Stomach (tissue), 4 donors: ENCODE measurements at regions not wholly inside any gene's neighbourhood (a gene's known extent, or its start where the extent isn't known, plus 50 kb on each side); places are given as distances from the start of the nearest gene placed in this dataset.

Experiments used
- EP300 ChIP-seq: sonication (generic); formaldehyde crosslinking; IDR thresholded peaks from one replicate; pipeline ENCODE4 v1.6.1; 2017; ENCODE audit warnings: antibody characterized with exemption
- POLR2A ChIP-seq, 4 donors: fragments of 450-650 bp; IDR thresholded peaks; one replicate each; pipeline ENCODE4 v1.6.1; 2016; ENCODE audit warnings: antibody characterized with exemption in 4 of 4, control low read depth in 2 of 4, mild to moderate bottlenecking in 1 of 4, moderate library complexity in 1 of 4
- TF ChIP-seq, protein P1 (sequence below), 7 experiments: fragments of 450-650 bp in 4 of 7; fragments of 200-600 bp in 3 of 7; sonication (generic) in 3 of 7; IDR thresholded peaks; one replicate each; pipeline ENCODE4 v1.5.1; 2016 to 2019; ENCODE audit warnings: antibody characterized with exemption in 7 of 7, control low read depth in 2 of 7, mild to moderate bottlenecking in 1 of 7

DNA sequence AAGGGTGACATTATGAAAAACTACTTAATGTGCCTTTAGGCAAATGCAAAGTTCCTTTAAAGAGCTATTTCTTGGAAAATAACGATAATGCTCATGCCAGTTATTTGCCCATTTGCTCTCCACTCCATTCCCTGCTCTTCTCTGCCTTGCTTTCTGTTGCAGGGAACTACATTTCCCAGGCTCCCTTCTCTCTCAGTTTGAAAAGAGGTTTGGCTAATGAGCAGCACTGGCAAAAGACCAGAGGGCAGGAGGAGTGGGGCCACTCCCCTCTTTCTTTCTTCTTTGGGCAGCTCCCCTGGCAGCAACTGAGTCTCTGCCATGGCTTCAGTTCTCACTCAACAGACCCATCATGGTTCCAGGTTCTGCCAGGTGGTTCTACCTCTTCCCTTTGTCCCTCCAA is 130.5 kb downstream of the RWDD3 start:
- TF ChIP-seq, protein P1, sequence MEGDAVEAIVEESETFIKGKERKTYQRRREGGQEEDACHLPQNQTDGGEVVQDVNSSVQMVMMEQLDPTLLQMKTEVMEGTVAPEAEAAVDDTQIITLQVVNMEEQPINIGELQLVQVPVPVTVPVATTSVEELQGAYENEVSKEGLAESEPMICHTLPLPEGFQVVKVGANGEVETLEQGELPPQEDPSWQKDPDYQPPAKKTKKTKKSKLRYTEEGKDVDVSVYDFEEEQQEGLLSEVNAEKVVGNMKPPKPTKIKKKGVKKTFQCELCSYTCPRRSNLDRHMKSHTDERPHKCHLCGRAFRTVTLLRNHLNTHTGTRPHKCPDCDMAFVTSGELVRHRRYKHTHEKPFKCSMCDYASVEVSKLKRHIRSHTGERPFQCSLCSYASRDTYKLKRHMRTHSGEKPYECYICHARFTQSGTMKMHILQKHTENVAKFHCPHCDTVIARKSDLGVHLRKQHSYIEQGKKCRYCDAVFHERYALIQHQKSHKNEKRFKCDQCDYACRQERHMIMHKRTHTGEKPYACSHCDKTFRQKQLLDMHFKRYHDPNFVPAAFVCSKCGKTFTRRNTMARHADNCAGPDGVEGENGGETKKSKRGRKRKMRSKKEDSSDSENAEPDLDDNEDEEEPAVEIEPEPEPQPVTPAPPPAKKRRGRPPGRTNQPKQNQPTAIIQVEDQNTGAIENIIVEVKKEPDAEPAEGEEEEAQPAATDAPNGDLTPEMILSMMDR (IDR thresholded peaks at IDR 0.05) = no peak
- TF ChIP-seq EP300 (no peak), POLR2A (IDR thresholded peaks at IDR 0.05) (no peak)
